Heart left ventricle (tissue), 16 donors: ENCODE measurements at regions not wholly inside any gene's neighbourhood (a gene's known extent, or its start where the extent isn't known, plus 50 kb on each side); places are given as distances from the start of the nearest gene placed in this dataset.

ENCODE experiments used
- ATAC-seq, 4 donors: fragments of 200-7000 bp; cut with Tn5 transposase; one replicate each; pipeline ENCODE4 v1.9.1; 2020 to 2022; ENCODE audit warnings: moderate library complexity in 4 of 4, mild to moderate bottlenecking in 3 of 4, moderate number of reproducible peaks in 1 of 4
- DNase-seq, 5 donors: peaks; one replicate each; pipeline ENCODE4 v3.0.0-alpha.2; 2020
- H3K27ac ChIP-seq, 12 donors: fragments of 200-600 bp; sonication (generic) in 4 of 12; one replicate each; pipeline versions ENCODE4 v1.5.0 to v1.8.0; 2016 to 2022; ENCODE audit warnings: mild to moderate bottlenecking in 2 of 12
- H3K27me3 ChIP-seq, 9 donors: fragments of 200-600 bp; sonication (generic) in 2 of 9; one replicate each; pipeline versions ENCODE4 v1.5.1 to v1.8.0; 2016 to 2022; ENCODE audit warnings: mild to moderate bottlenecking in 3 of 9
- H3K36me3 ChIP-seq, 9 donors: fragments of 200-600 bp; sonication (generic) in 2 of 9; one replicate each; pipeline versions ENCODE4 v1.5.0 to v1.8.0; 2018 to 2022; ENCODE audit warnings: mild to moderate bottlenecking in 2 of 9
- H3K4me1 ChIP-seq, 12 donors: fragments of 200-600 bp; sonication (generic) in 4 of 12; one replicate each; pipeline versions ENCODE4 v1.5.0 to v1.8.0; 2016 to 2022; ENCODE audit warnings: mild to moderate bottlenecking in 3 of 12
- H3K4me3 ChIP-seq, 12 donors: fragments of 200-600 bp; sonication (generic) in 4 of 12; one replicate each; pipeline versions ENCODE4 v1.5.0 to v1.8.0; 2017 to 2022; ENCODE audit warnings: mild to moderate bottlenecking in 9 of 12, moderate library complexity in 4 of 12
- H3K9me3 ChIP-seq, 12 donors: fragments of 200-600 bp; sonication (generic) in 4 of 12; one replicate each; pipeline versions ENCODE4 v1.5.0 to v1.8.0; 2016 to 2022; ENCODE audit warnings: mild to moderate bottlenecking in 1 of 12
- POLR2A ChIP-seq, 2 donors: fragments of 450-650 bp; IDR thresholded peaks; one replicate each; pipeline ENCODE4 v1.6.1; 2017; ENCODE audit warnings: antibody characterized with exemption in 2 of 2, mild to moderate bottlenecking in 2 of 2, moderate library complexity in 2 of 2
- WGBS, 4 donors: extraction: QIAGEN DNeasy Blood & Tissue Kit in 2 of 4; methylation state at CpG; one replicate each; pipeline versions ENCODE4 v1.1.5 to v1.1.7; 2013 to 2018; 5-methylcytosine and 5-hydroxymethylcytosine counted together
- intact Hi-C, 10 donors: fragments of 100-400 bp; cut with DNase I; formaldehyde crosslinking; loops; one replicate each; pipeline versions ENCODE4 v1.11.1 to v1.14.2; 2022
- TF ChIP-seq, protein P1 (sequence below), 12 donors: fragments of 200-600 bp; sonication (generic) in 4 of 12; IDR thresholded peaks; one replicate each; pipeline versions ENCODE4 v1.5.0 to v1.8.0; 2018 to 2022; ENCODE audit warnings: antibody characterized with exemption in 12 of 12, mild to moderate bottlenecking in 5 of 12
- donor health status: ischemic (EF 13 %, LVEDD 7.1; RV severe dilation, severe dysfunction).
- donor health status: healthy with polysubstance abuse.
- donor health status: DM: no; HTN: yes; CAD: no.
- donor health status: DM: no; HTN: no; CAD: no.
- donor health status: ischemic (EF 25% LVEDD 6.9; RV normal size, moderate dysfunction).
- donor health status: ischemic (EF 25% LVEDD 5.7; RV mildly dilated, moderate dysfunction).
- donor health status: healthy.
- donor health status: DM: yes; HTN: yes; CAD: no.
- donor health status: ischemic (EF 35%, LVEDD 5.7; RV mildly dilated, moderate dysfunction).
- donor health status: nonischemic (EF 11% LVEDD 7.7; RV severe dilation, severe dysfunction).
- donor health status: DM: yes; HTN: yes; CAD: no.
- donor health status: PGD.
- donor health status: ischemic (EF 29% LVEDD 5.4; RV normal size, mild dysfunction).
- donor health status: nonischemic (EF 23%, LVEDD 6.1; RV moderate dilation, normal function).

DNA sequence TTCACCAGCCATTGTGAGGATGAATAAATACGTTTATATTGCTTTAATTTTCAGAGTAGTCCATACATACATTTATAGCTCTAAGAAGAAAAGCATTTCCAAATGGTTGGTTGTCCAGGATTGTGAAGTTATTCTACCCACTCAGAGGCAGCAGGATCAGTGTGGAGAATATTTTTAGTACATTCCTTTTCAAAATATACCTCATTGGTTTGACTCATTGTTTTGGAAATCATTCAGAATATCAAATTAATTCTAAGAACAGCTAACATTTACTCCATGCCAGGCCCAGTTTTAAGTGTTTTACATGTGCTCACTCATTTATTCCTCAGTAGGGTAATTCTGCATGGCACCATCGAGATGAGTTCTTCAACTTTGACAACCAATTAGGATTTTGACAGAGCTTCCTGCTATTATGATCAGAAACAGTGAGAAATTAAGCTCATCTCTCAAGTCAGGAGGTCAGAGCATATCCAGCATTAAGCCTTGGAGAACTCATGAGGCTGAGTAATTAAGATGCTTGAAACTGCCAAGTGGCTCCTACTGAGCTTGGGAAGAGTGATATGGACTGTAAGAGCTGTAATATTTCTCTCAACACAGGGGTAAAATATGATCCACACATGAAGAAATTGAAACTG, 153.3 kb upstream of the CLEC14A start:
- DNase-seq (no peak), ATAC-seq (no peak)
- TF ChIP-seq POLR2A (IDR thresholded peaks at IDR 0.05) = no peak
- TF ChIP-seq, protein P1, sequence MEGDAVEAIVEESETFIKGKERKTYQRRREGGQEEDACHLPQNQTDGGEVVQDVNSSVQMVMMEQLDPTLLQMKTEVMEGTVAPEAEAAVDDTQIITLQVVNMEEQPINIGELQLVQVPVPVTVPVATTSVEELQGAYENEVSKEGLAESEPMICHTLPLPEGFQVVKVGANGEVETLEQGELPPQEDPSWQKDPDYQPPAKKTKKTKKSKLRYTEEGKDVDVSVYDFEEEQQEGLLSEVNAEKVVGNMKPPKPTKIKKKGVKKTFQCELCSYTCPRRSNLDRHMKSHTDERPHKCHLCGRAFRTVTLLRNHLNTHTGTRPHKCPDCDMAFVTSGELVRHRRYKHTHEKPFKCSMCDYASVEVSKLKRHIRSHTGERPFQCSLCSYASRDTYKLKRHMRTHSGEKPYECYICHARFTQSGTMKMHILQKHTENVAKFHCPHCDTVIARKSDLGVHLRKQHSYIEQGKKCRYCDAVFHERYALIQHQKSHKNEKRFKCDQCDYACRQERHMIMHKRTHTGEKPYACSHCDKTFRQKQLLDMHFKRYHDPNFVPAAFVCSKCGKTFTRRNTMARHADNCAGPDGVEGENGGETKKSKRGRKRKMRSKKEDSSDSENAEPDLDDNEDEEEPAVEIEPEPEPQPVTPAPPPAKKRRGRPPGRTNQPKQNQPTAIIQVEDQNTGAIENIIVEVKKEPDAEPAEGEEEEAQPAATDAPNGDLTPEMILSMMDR (IDR thresholded peaks at IDR 0.05) = no peak
- intact Hi-C loops = no loop called here
- Histone ChIP-seq H3K27ac (no peak overlapping the region), H3K36me3 (no peaks in the 10 kb centered on the region), H3K4me1 (peaks cover 0 to 5% (median 0%) of the 10 kb centered on the region in 12 donors), H3K27me3 (no peaks in the 10 kb centered on the region), H3K4me3 (no peak overlapping the region), H3K9me3 (no peaks in the 10 kb centered on the region)
- 56 to 77% (median 71%) methylated on average over 2 of the region's 2 CpGs for WGBS, 4 donors

GRCh38 chr14:38405851-38406635, 150.2 kb upstream of the CLEC14A start:
- ATAC-seq (peak; percentile 37 to 71 (median 55)), DNase-seq (peak in 1 of 5 donors; percentile 31)
- intact Hi-C loops = no loop called here
- 70 to 74% (median 74%) methylated on average over 3 of the region's 3 CpGs for WGBS, 4 donors
- Histone ChIP-seq H3K9me3 (no peaks in the 10 kb centered on the region), H3K4me3 (no peak overlapping the region), H3K27me3 (no peaks in the 10 kb centered on the region), H3K36me3 (no peaks in the 10 kb centered on the region), H3K27ac (no peak overlapping the region), H3K4me1 (peaks cover 0 to under 1% (median 0%) of the 10 kb centered on the region in 12 donors)
- TF ChIP-seq, protein P1 (IDR thresholded peaks at IDR 0.05) = peak in 1 of 12 donors; percentile 12
- no peak for TF ChIP-seq POLR2A (IDR thresholded peaks at IDR 0.05)

DNA sequence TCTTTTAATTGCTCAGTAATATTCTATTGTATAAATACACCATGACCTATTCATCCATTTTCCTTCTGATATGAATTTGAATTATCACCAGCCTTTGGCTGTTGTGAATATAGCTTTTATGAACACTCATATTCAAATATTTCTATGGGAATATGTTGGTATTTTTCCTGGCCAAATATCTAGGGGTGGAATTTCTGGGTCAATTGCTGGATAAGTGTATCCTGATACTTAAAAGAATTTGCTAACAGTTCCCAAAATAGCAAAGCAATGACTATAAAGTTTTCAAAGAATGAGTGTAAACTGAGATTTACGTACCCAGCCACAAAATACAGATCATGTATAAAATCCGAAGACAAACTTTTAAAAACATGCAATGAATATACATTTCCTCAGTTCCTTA, 148.7 kb upstream of the CLEC14A start:
- 78 to 88% (median 85%) methylated on average over 2 of the region's 2 CpGs for WGBS, 4 donors

DNA sequence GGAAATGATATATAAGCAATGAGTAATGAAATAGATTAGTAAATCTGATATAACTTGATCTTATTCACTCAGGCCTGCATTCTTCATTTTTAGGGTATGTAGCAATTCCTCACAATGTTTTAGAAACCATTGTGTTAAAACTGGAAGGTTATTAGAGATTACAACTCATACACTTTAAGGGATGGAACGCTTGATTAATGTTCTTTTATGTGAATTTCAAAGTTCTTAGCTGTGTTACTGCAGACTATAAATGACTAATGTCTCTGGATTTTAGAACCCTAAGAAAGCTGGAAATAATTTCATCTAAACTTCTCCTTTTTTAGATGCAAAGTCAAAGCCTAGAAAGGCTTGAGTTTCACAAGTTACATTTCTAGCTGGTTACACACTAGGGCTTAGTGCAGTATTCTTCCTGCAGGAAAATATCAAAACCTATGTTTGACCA, 148.2 kb upstream of the CLEC14A start:
- H3K4me3 ChIP-seq = no peak overlapping the region
- intact Hi-C loops = no loop called here
- DNase-seq = no peak
- no peak overlapping the region for H3K27ac ChIP-seq
- WGBS, 4 donors = 83 to 95% (median 91%) methylated on average over 1 of the region's 1 CpG
- ATAC-seq = no peak
- H3K27me3 ChIP-seq = no peaks in the 10 kb centered on the region
- no peak for TF ChIP-seq POLR2A (IDR thresholded peaks at IDR 0.05)
- TF ChIP-seq, protein P1 (IDR thresholded peaks at IDR 0.05) = no peak
- H3K4me1 ChIP-seq = no peaks in the 10 kb centered on the region
- no peaks in the 10 kb centered on the region for H3K36me3 ChIP-seq
- H3K9me3 ChIP-seq = no peaks in the 10 kb centered on the region

More for the DNA sequence above, 148.7 kb upstream of the CLEC14A start:
- Histone ChIP-seq H3K4me1 (no peaks in the 10 kb centered on the region), H3K4me3 (no peak overlapping the region), H3K36me3 (no peaks in the 10 kb centered on the region), H3K9me3 (no peaks in the 10 kb centered on the region), H3K27ac (no peak overlapping the region), H3K27me3 (no peaks in the 10 kb centered on the region)
- DNase-seq = no peak
- intact Hi-C loops = no loop called here
- TF ChIP-seq, protein P1 (IDR thresholded peaks at IDR 0.05) = no peak
- no peak for TF ChIP-seq POLR2A (IDR thresholded peaks at IDR 0.05)
- no peak for ATAC-seq
